GM23248 (cell line): ENCODE measurements at regions not wholly inside any gene's neighbourhood (a gene's known extent, or its start where the extent isn't known, plus 50 kb on each side); places are given as distances from the start of the nearest gene placed in this dataset.

Source experiments
- EZH2 ChIP-seq: fragments of 200-600 bp; sonication (generic); IDR thresholded peaks from 2 replicates; pipeline ENCODE4 v1.6.1; 2018; ENCODE audit warnings: antibody characterized with exemption, mild to moderate bottlenecking; ENCODE audit not compliant: insufficient read depth, poor library complexity, severe bottlenecking
- EZH2phosphoT487 ChIP-seq: fragments of 200-600 bp; sonication (generic); IDR thresholded peaks from 2 replicates; pipeline ENCODE4 v1.6.1; 2018; ENCODE audit warnings: antibody characterized with exemption, moderate library complexity, mild to moderate bottlenecking, low read depth; ENCODE audit not compliant: insufficient read depth

DNA sequence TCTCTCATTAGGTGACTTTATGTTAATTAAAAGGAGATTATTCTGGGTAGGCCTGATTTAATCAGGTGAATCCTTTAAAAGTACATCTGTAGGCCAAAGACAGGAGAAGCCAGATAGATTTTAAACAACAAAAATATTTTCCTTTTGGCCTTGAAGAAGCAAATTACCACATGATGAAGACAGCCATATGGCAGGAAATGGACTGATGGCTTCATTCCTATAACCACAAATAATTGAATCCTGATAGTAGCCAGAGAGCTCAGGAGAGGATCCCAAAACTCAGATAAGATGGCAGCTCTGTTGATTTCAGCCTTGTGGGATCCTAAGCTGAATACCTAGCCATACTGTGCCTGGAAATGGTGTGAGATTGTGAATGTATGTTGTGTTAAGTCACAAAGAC lies 66.1 kb upstream of the PRKX start:
- no peak for TF ChIP-seq EZH2
- no peak for TF ChIP-seq EZH2phosphoT487
